ENCODE measurements at regions not wholly inside any gene's neighbourhood (a gene's known extent, or its start where the extent isn't known, plus 50 kb on each side); places are given as distances from the start of the nearest gene placed in this dataset.

DNA sequence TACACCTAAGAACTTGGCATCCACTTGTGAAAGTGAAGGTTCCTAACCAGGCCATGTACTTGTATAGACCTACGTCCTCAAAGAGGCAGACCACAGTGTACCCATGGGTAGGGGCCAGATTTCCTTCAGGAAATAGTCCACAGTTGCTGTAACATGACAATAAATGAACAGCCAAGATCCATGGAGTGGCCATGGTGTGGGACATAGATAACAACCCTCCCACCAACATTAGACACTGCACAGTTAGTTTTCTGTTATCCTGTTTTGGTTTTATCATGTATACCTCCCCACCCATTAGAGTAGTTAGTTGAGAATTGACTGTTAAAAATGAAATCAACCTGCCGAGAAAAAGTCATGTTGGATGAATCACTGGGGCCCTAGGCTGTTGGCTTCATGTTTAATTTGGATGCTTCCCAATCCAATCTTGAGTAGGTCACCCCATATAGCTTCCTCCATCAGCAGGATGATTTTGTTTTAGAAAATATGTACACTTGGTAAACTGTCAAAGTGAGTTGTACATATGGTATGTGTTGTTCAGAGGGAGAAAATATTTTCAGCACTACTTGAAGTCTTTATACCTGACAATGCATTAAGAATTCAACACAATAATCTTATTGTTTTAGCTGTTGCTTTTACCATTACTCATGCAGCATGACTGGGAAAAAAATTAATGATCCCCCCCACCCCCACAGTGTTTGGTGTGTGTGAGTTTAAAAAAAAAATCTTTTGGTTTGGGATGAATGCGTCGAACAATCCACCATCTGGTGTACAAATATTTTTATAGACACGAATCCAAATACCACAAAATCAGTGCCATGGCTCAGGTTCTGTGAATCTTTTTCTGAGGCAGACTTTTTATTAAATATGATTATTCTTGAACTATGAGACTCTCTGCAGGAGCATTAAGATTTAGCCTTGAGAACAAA, 88.3 kb upstream of the ARHGAP29 start:
- peak; percentile 99 for DNase-seq

- peak; percentile 70 for DNase-seq
Measured at GRCh38 chr1:94324178-94324544, 86.8 kb upstream of the ARHGAP29 start.

DNA sequence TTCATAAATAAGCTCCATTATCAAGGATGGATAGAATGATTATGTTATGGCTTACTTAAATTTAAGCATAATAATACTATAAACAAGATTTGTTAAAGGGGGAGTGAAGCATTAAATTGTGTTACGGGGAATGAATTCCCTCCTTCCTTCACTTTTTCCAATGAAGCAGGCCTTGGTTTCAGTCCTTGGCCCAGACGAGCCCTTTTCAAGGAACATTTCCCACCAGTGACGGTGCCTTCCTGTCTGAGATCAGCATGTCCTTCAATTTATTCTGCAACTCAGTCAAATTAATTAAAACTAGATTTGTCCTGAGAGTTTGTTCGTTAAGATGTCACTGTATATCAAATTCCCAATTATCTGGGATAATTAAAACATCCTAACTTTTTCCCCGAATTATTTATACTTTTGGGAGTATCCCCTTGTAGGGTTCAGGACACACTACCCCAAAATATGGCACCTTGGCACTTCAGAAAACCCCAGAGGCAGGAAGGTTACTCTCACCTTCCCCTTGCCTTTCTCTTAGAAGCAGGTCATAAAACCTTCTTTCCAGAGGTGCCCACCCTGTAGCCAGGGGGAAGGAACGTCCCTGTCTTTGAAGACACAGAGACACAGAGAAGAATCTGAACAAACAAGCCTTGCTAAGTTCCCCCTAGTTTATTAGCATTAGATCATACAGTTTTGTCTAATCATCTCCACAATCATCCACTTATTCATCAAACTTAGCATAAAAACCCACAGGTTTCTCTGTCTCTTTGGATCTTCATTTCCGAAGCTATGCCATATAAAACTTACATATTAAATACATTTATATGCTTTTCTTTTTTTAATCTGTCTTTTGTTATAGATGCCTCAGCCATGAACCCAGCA, 86.2 kb upstream of the ARHGAP29 start:
- DNase-seq = no peak

DNA sequence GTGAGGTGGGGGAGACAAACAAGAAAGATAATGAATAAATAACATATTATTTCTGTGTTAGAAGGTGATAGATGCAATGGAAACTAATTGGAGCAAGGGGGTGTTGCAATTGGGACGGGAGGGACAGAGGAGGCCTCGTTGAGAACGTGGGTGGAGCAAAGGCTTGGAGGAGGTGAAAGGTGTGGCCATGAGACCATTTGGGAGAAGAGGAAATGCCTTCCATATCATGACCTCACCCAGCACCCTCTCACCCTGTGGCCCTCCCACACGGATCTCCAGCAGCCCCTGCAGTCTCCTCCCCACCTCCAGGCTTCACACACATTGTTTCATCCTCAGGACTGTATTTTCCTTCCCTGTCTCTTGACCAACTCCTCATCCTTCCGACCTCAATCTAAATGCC, 85.3 kb upstream of the ARHGAP29 start:
- DNase-seq = peak; percentile 31

DNA sequence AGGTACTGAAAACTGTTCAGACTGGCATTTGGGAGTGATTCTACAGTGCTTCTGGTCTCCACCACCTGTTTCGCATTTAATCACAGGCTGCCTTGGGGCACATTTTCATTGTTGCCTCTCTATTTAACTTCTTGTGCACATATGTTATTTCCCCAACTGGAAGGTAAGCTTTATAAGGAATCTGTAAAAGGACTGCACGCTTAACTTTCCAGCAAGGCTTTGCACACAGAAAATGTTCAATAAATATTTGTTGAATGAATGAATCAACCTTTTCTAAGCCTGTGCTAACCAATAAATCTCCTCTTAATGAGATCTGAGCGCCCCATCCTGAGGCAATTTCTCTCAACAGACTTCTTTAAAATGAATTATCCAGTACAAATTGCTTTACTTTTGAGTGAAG, 84.3 kb upstream of the ARHGAP29 start:
- no peak for DNase-seq

DNA sequence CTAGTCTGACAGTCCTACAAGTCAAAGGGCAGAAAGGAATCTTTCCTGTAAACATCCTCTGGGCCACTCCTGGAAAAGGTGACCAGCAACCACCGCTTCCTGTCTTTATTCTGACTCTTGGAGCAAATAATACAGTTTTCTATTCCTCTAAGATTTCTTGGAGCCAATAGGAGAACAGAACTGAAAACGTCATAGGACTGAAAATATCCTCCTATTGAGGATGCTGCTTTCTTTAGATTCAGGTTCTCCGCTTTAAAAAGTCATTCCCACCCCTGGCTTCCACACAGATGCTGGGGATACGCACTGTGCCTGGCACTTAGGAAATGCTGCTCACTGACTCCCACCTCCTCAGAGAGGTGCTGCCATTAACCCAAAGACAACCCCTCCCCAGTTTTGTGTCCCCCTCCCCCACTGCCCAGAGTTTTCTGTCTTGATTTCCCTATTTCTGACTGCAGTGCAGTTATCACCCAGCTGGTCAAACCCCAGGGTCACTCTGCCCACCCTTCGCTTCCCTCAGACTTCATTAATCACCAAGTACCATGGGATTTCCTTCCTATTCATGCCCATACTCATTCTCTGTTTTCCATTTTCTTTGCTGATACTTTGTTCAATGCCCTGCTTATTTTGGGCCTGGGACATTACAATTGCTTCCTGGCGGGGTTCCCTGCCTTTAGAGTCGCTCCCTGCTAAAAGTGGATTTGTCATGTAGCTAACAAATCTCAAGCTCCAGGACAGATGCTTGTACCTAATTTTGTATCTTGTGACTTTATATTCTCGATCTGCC, 82.1 kb upstream of the ARHGAP29 start:
- DNase-seq = no peak

DNA sequence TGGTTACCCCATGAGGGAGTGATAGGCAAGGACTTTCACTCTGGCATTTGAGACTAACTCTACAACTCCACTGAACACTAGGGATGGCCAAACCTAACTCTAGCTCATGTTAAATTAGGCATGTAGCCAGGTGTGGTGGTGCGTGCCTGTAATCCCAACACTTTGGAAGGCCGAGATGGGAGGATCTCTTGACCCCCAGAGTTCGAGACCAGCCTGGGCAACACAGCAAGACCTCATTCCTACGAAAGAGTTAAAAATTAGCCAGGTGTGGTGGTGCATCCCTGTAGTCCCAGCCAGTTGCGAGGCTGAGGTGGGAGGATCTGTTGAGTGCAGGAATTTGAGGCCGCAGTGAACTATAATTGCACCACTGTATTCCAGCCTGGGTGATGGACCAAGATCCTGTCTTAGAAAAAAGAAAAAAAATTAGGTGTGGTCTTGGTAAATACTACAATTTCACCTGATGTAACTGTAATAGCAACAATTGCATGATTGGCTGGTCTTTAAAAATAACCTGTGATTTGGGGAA, 81.2 kb upstream of the ARHGAP29 start:
- no peak for DNase-seq

DNA sequence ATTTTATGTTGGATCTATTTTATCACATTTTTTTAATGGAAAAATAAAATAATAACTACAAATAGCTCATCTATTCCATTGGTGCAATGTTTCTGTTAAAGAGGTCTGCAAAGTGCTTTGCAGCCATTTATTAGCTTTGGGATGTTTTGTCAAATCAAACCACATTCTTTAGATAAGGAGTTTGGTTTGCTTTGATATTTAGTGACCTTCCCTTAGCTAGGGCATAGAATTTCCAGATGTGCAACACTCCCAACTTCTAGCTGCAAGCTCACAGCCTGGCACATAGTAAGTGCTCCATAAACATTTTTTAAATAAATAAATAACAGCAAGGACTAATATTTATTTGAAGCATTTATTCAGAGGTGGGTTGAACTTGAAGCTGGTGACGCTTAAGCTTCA, 80.4 kb upstream of the ARHGAP29 start:
- no peak for DNase-seq

DNA sequence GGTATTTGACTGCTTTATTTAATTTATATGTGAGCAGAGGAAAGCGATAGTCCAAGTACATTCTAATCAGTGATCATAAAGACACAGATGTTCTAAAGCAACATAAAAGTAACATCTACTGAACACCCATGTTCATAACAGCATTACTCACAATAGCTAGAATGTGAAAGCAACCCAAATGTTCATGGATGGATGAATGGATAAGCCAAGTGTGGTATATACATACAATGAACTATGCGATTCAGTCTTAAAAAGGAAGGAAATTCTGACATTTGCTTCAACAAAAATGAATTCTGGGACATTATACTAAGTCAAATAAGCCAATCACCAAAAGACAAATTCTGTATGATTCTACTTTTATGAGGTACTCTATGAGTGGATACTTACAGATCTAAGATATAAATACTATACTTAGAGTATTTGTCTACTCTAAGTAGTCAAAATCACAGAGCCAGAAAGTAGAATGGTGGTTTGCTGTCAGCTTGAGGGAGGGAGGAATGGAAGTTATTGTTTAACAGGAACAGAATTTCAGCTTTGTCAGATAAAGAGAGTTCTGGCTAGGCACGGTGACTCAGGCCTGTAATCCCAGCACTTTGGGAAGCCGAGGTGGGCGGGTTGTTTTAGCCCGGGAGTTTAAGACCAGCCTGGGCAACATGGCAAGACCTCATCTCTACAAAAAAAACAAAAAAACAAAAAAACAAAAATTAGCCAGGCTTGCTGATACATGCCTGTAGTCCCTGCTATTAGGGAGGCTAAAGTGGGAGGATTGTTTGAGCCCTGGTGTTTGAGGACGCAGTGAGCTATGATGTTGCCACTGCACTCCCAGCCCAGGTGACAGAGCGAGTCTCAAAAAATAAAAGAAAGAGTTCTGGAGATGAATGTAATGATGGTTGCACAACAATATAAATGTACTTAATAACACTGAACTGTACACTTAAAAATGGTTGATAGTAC, 79.7 kb upstream of the ARHGAP29 start:
- no peak for DNase-seq

GRCh38 chr1:94316183-94316582, 78.8 kb upstream of the ARHGAP29 start:
- DNase-seq = no peak

DNA sequence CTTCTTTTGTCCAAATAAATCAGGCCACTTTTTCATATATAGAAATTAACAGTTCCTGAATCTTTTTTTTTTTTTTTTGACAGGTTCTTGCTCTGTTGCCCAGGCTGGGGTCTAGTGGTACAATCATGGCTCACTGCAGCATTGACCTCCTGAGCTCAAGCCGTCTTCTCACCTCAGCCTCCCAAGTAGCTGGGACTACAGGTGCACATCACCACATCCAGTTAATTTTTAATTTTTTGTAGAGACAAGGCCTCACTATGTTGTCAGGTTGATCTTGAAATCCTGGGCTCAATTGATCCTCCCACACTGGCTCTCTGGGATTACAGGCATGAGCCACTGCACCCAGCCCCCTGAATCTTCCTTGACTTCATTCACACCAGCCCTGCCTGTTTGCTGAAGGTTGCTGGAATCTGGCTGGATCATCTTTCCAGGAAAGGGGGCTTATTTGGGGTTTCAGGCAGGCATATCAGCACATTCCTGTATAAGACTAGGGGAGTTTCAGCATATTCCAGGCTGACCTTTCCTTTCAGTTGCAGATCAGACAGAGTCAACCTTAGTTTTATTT, 78.2 kb upstream of the ARHGAP29 start:
- no peak for DNase-seq

- DNase-seq = no peak
Measured at GRCh38 chr1:94314222-94314858, 77.0 kb upstream of the ARHGAP29 start.

GRCh38 chr1:94310570-94311270, 73.3 kb upstream of the ARHGAP29 start:
- DNase-seq = no peak

GRCh38 chr1:94309829-94310569, 72.6 kb upstream of the ARHGAP29 start:
- DNase-seq = no peak

- no peak for DNase-seq
Measured at GRCh38 chr1:94309216-94309615, 71.8 kb upstream of the ARHGAP29 start.

DNA sequence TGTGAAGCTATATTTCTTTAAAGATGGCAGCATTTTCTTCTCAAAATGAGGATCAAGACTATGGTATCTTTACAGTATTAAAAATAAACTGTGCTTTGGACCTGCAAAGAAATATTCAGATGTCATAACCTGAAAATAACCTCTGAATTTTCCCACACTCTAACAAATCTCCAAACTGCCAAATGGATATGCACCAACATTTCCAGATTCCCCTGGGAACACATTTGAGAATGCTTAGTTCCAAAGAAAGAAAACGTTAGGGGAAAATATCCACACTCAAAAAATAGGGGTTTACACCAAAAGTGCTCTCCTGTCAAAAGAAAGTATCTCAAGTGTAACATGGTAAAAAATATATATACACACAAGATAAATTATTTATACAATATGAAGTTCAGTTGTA, 69.1 kb upstream of the ARHGAP29 start:
- DNase-seq = no peak

GRCh38 chr1:94305704-94306103, 68.3 kb upstream of the ARHGAP29 start:
- DNase-seq = peak; percentile 68

DNA sequence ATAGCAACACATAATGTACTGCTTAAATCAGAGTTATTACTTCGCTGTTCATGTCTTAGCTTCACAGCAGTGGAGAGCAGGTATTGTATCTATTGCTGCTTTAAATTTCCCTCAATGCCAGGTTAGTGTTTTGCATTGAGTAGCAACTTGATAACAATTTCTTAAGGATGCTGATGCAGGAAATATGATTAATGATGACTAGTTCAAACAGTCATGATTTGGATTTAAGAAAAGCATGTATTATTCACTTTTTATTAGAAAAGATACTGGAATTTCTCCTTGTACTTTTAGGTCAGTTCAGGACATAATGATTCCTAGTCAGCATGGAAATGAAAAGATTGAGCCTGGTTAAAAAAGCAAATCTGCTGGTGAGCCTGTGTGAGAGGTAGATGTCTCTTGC, 67.2 kb upstream of the ARHGAP29 start:
- no peak for DNase-seq

DNA sequence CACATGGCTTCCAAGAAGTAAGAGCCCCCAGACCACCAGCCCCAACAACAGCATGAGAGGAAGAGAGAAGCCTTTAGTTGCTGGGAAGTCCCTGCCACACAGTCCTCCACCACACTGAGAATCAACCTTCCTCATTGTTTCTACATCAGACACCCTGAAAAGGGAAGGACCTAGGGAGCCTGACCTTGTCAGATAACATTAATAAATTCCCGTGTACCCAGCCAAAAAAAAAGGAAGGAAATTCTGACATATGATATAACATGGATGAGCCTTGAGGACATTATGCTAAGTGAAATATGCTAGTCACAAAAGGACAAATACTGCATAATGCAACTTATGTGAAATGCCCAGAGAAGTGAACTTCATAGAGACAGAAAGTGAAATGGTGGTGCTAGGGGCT, 65.6 kb upstream of the ARHGAP29 start:
- DNase-seq = no peak

Data from fibroblast of skin of scalp (primary cell).